ENCODE measurements at regions not wholly inside any gene's neighbourhood (a gene's known extent, or its start where the extent isn't known, plus 50 kb on each side); places are given as distances from the start of the nearest gene placed in this dataset.

DNA sequence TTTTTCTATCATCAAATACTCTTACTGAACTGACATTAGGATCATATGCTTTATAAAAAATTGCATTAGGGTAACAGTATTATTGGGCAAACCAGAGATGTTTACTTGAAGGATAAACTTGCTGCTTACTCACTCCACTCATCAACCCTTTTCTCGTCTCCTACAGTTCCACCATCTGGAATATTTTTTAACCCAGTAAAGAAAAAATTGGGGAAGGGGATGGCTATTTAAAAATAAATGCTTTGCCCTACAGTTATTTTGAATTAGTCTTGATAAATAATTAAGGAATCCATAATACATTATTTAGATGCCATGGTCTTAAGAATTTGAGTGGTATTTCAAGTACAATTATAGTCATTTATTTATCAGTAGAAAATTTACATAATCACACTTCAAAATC, 225.8 kb downstream of the MEF2C start:
- TF ChIP-seq ARNT (IDR thresholded peaks at IDR 0.05), result no peak
- no peak for TF ChIP-seq ELF4 (IDR thresholded peaks at IDR 0.05)

Measured in HEK293T (cell line).